ENCODE measurements at regions not wholly inside any gene's neighbourhood (a gene's known extent, or its start where the extent isn't known, plus 50 kb on each side); places are given as distances from the start of the nearest gene placed in this dataset.

DNA sequence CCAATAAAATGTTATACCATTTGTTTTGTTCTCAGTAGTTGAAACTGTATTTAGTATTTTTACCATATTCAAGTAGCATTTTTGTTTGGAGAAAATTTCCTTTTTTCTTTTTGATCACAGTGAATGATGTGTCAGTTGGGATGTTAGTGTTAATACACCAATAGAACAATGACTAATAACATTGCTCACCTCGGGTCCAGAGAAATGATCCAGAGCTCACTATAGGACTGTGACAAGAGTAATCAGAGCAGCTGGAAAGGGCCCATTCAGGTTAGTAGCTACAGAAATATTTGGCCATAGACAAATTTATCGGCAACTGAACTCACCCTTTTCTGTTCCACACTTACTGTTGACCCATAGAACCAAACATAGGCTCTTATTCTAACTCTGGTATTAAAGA, 989.2 kb downstream of the TLE4 start:
- intact Hi-C loops (cut with micrococcal nuclease): no loop called here

DNA sequence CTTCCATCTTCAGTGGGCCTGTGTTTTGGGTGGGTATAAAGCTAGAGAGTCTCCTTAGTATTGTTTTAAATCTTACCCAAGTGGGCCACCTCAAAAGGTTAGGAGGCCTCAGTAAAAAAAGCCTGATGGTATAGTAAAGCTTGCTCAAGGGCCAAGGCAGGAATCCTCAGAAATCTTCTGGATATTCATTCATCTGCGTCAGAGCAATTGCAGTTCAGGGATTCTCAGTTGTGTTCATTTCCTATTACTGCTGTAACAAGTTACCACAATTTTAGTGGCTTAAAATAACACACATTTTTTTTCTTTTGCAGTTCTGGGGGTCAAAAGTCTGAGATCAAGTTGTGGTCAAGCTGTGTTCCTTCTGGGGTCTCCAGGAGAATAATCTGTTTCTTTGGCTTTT, 985.5 kb downstream of the TLE4 start:
- intact Hi-C loops (cut with micrococcal nuclease): no loop called here

GRCh38 chr9:80556631-80557030, 984.9 kb downstream of the TLE4 start:
- intact Hi-C loops (cut with micrococcal nuclease): no loop called here

DNA sequence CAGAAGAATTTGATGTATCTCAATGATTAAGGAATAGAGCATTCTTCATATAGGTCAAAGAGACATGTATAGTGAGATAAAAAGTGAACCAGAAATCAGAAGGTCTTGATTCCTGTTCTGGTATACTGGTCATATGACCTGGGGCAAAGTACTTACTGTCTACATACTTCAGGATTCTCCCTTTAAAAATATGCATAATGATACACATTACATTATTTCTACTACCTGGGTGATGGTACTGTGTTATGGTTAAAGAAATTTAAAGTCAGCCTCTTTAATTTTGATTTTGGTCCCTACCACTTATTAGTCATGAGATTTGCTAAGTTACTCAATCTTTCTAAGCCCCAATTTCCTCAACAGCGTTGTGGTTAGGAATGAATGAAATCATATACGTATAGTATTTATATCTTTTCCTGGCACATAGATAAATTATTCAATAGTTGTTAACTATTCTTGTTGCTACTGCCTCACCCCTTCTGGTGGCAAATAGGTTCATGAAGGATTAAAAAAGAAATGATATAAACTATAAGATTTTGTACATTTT, 984.1 kb downstream of the TLE4 start:
- intact Hi-C loops (cut with micrococcal nuclease): no loop called here

DNA sequence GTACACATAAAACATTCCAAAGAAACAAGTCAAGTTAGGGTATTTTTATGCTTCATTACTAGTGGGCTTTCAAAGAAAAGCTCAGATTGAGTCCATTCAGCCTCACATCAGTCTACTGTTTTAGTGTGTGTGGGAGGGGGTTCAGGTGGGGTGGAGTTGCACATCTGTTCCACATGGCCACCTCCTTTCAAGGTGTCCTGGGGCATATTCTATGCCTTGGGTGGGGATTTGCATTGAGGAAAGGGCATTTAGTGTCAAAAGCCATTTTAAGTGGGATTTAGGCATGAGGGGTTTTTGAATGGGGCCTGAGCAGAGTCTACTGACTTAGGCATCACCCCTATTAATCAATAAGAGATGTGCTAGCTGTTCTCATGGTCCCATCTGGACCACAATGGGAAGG, 983.1 kb downstream of the TLE4 start:
- intact Hi-C loops (cut with micrococcal nuclease): no loop called here

DNA sequence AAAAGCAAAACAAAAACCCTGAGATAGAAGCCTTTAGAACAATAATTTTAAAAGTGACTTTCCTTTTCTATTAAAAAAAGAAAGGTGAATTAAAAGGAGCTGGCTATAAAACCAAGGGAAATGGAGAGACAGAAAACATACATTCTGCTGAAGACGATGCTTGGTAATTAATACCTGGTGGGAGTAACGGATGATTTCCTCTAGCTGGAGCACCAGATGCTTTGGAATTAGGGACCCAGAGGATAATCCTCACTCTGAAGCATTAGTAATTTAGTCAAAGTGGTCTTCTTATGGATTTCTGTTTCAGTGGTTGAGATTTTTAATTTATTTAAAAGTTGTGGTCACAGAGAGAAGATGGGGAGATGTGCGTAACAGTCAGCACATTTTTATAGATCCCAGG, 982.5 kb downstream of the TLE4 start:
- intact Hi-C loops (cut with micrococcal nuclease): no loop called here

DNA sequence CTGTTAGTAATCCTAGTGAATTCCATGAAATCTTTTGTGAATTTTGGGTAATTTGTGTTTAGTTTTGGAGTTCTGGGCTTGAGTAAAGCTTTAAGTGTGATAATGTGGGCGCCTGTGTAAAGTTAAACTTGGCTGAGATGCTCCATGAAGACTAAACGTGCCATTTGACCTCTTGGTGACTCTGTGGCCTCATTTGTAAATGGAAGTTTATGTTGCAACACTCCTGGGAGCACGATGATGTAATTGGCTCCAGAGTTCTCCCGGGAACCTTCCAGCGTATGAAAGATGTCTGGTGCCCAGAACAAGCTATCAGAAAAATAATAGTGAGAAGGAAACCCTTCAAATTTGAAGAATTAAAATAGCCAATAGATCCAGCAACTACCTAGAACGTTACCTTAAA, 981.2 kb downstream of the TLE4 start:
- intact Hi-C loops (cut with micrococcal nuclease): no loop called here

GRCh38 chr9:80550181-80550580, 978.4 kb downstream of the TLE4 start:
- intact Hi-C loops (cut with micrococcal nuclease): no loop called here

DNA sequence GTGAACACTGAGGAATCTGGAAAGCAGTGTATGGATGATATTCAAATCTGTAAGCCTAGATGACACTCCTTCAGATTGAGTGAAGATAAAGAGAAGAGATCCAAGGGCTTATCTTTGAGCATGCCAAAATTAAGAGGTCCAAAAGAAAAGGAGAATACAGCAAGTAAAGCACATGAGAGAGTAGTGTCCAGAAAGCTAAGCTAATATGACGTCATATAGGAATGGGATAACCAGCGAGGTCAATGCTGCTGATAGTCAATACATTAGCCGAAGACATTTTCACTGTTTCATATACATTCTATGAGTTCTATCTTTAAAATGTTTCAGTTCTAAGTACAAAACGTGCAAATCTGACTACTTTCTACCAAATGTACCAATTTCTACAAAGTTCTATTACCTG, 975.8 kb downstream of the TLE4 start:
- intact Hi-C loops (cut with micrococcal nuclease): no loop called here

DNA sequence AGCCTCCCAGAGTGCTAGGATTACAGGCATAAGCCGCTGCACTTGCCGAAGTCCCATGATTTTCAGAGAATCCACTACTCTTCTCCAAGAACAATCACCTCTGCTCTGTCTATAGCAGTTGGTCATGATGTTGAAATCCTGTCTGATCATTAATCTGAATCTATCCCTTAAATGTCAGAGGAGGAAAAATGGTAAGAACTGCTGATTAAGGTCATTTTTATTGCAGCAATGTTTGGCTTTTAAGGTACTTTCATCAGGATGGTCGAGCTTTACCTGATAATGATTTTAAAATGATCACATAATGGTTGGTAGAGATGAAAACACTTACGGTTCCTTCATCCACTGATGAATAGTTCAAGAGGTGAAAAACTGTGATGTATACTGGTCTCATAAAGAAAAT, 968.6 kb downstream of the TLE4 start:
- intact Hi-C loops (cut with micrococcal nuclease): no loop called here

GRCh38 chr9:80538976-80539375, 967.2 kb downstream of the TLE4 start:
- intact Hi-C loops (cut with micrococcal nuclease): no loop called here

DNA sequence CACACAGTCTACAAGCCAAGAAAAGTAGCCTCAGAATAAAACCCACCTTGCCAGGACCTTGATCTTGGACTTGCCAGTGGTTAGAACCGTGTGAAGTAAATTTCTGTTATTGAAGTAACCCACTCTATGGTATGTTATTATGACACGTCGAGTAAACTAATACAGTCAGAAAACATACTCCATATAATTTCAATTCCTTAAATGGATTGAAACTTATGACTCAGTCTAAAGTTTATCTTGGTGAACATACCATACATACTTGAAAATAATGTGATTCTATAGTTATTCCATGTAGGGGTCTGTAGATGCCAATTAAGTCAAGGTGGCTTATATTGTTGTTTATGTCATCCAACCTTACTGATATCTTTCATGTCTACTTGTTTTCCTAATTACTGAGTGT, 950.7 kb downstream of the TLE4 start:
- intact Hi-C loops (cut with micrococcal nuclease): no loop called here

DNA sequence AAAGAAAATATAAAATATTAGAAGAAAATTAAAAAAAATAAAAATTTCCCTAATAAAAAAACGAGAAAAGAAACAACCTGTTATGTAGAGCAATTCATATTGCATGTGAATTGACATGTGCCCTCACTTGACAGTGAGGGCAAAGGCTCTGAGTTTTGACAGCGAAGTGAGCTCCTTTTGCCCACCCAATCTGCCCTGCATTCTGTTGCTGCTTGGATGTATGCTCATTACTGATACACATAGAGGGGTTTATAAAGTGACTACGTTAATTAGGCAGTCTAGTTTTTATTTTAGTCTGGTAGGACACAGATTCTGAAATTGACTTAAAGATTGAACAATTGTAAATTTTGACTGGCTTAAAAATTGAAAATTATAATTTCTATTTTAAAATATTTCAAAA, 949.4 kb downstream of the TLE4 start:
- intact Hi-C loops (cut with micrococcal nuclease): no loop called here

GRCh38 chr9:80520231-80520630, 948.5 kb downstream of the TLE4 start:
- intact Hi-C loops (cut with micrococcal nuclease): no loop called here

GRCh38 chr9:80518441-80518840, 946.7 kb downstream of the TLE4 start:
- intact Hi-C loops (cut with micrococcal nuclease): no loop called here

- intact Hi-C loops (cut with micrococcal nuclease): no loop called here
These were observed 944.9 kb downstream of the TLE4 start for GRCh38 chr9:80516679-80517078.

DNA sequence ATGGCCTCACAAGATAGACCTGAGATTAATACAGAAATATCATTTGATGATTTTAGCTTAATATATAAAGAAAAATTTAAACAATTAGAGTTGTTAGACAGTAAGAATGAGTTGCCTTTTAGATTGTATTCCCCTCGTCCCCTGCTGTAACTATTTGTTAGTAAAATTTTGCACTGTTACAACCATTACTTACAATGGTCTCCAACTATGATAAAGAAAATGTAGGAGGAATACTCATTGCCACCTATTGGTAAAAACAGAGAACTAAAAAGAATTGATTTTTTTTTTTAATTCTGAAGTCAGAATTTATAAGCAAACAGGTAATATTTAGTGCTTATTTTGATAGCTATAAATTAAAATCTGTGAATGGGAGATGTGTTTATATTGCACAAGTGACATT, 937.6 kb downstream of the TLE4 start:
- intact Hi-C loops (cut with micrococcal nuclease): no loop called here

DNA sequence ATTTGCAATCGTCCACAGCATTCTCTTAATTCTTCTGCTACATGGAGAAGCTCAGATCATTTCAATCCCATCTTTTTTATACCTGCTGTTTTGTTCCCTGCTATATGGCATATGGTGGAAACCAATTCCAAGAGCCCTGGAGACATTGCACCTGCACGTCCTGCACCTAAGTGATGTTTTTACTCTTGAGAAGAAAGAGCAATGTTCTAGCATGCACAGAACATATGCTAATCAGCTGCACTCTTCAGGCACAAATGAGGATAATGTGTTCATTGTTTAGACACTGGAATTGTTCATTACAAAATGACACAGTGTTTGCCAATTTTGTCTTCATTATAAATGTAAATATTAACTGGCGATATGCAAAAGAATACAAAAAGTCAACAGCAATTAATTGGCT, 935.8 kb downstream of the TLE4 start:
- intact Hi-C loops (cut with micrococcal nuclease): no loop called here

GRCh38 chr9:80504601-80505230, 933.0 kb downstream of the TLE4 start:
- intact Hi-C loops (cut with micrococcal nuclease): no loop called here

GRCh38 chr9:80503671-80504281, 932.0 kb downstream of the TLE4 start:
- intact Hi-C loops (cut with micrococcal nuclease): no loop called here

GRCh38 chr9:80502306-80502705, 930.5 kb downstream of the TLE4 start:
- intact Hi-C loops (cut with micrococcal nuclease): no loop called here

DNA sequence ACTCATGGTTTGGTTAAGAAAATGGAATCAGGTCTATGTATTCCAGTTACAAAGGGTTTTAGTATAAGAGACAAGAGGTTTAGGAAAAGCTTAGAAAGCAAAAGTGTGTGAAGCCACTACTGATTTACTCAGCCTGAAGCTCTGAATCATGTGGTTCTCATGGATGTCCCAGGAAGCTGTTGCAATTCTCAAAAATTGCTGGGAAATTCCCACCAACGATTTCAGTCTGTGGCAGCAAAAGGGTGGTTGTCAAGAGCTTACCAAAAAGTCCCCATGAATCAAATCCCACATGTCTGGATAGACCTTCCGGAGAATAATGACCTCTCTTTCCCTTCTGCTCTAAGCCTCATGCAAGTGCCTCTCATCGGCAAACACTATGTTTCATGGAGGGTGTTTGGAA, 929.9 kb downstream of the TLE4 start:
- intact Hi-C loops (cut with micrococcal nuclease): no loop called here

- intact Hi-C loops (cut with micrococcal nuclease): no loop called here
These were observed 928.5 kb downstream of the TLE4 start for GRCh38 chr9:80500300-80500699.
